IMR-90 (cell line): ENCODE measurements at regions not wholly inside any gene's neighbourhood (a gene's known extent, or its start where the extent isn't known, plus 50 kb on each side); places are given as distances from the start of the nearest gene placed in this dataset.

Experiments
- ATAC-seq: fragments of 200-7000 bp; cut with Tn5 transposase; 2 replicates; pipeline ENCODE4 v1.9.1; 2020; ENCODE audit warnings: low read depth, mild to moderate bottlenecking, moderate library complexity
- BruUV-seq: library from RNA; stranded (reverse); fragments of 400-500 nt; replicated peaks from 2 replicates; lab custom pipeline; 2021; lab: Mats Ljungman, UMichigan
- CTCF ChIA-PET: fragments of 300-600 bp; formaldehyde crosslinking; extraction: SDS; loops from one replicate; lab custom pipeline; 2021; ENCODE audit warnings: antibody characterized with exemption; lab: Yijun Ruan, JAX
- POLR2A ChIA-PET: fragments of 300-600 bp; sonication (Branson Sonifier 250); formaldehyde crosslinking; loops from one replicate; lab custom pipeline; 2022; ENCODE audit warnings: antibody characterized with exemption; ENCODE audit not compliant: unreplicated experiment; lab: Charles Lee
- DNase-seq: peaks from one replicate; pipeline ENCODE4 v3.0.0; 2013
- H2AFZ ChIP-seq: replicated peaks from 2 replicates; pipeline ENCODE3; 2013; ENCODE audit warnings: low read length, mild to moderate bottlenecking; ENCODE audit not compliant: poor library complexity
- H2AK5ac ChIP-seq: 2 replicates; pipeline ENCODE4 v1.6.1; 2013; ENCODE audit warnings: low read depth, low read length, inconsistent platforms
- H2AK9ac ChIP-seq: replicated peaks from 2 replicates; pipeline ENCODE3; 2013; ENCODE audit warnings: mild to moderate bottlenecking, low read depth, low read length, moderate library complexity; ENCODE audit not compliant: poor library complexity
- H2BK120ac ChIP-seq: 2 replicates; pipeline ENCODE4 v1.6.1; 2013; ENCODE audit warnings: low read depth, low read length, inconsistent platforms
- H2BK15ac ChIP-seq: 3 replicates; pipeline ENCODE4 v1.6.1; 2013; ENCODE audit warnings: low read depth, low read length, inconsistent platforms
- H2BK20ac ChIP-seq: 2 replicates; pipeline ENCODE4 v1.6.1; 2013; ENCODE audit warnings: low read depth, mild to moderate bottlenecking, inconsistent platforms, low read length, moderate library complexity
- H2BK5ac ChIP-seq: 2 replicates; pipeline ENCODE4 v1.6.1; 2013; ENCODE audit warnings: mild to moderate bottlenecking, low read depth, low read length, inconsistent platforms; ENCODE audit not compliant: poor library complexity, severe bottlenecking
- H3K14ac ChIP-seq: replicated peaks from 2 replicates; pipeline ENCODE4 v1.6.1; 2013; ENCODE audit warnings: low read depth, low read length, inconsistent platforms
- H3K18ac ChIP-seq: 2 replicates; pipeline ENCODE4 v1.6.1; 2013; ENCODE audit warnings: low read depth, low read length, control low read depth
- H3K23ac ChIP-seq: 2 replicates; pipeline ENCODE4 v1.6.1; 2013; ENCODE audit warnings: low read depth, low read length, inconsistent platforms
- H3K27ac ChIP-seq: 2 replicates; pipeline ENCODE4 v1.5.1; 2013; ENCODE audit warnings: mild to moderate bottlenecking, control low read depth, low read length; ENCODE audit not compliant: insufficient read depth
- H3K27me3 ChIP-seq: 2 replicates; pipeline ENCODE4 v1.6.1; 2013; ENCODE audit warnings: low read length; ENCODE audit not compliant: control insufficient read depth, insufficient read depth
- H3K36me3 ChIP-seq: 2 replicates; pipeline ENCODE4 v1.6.1; 2013; ENCODE audit warnings: low read length, mixed read lengths; ENCODE audit not compliant: control insufficient read depth, insufficient read depth
- H3K4ac ChIP-seq: 2 replicates; pipeline ENCODE4 v1.6.1; 2013; ENCODE audit warnings: low read depth, low read length, inconsistent platforms
- H3K4me1 ChIP-seq: 2 replicates; pipeline ENCODE4 v1.6.1; 2013; ENCODE audit warnings: low read length, mixed read lengths; ENCODE audit not compliant: control insufficient read depth, insufficient read depth
- H3K4me2 ChIP-seq: 2 replicates; pipeline ENCODE4 v1.6.1; 2013; ENCODE audit warnings: low read depth, mild to moderate bottlenecking, control low read depth, low read length, moderate library complexity
- H3K4me3 ChIP-seq: 2 replicates; pipeline ENCODE4 v1.5.1; 2013; ENCODE audit warnings: low read depth, mild to moderate bottlenecking, control low read depth, low read length, moderate library complexity; ENCODE audit not compliant: insufficient read depth
- H3K56ac ChIP-seq: 2 replicates; pipeline ENCODE4 v1.6.1; 2013; ENCODE audit warnings: low read length, inconsistent platforms; ENCODE audit not compliant: insufficient read depth; ENCODE audit errors: extremely low read depth
- H3K79me1 ChIP-seq, 2 experiments: 2 replicates each; pipeline ENCODE4 v1.6.1; 2013; ENCODE audit warnings: low read length in 2 of 2, inconsistent platforms in 1 of 2, low read depth in 1 of 2
- H3K9ac ChIP-seq: 2 replicates; pipeline ENCODE4 v1.6.1; 2013; ENCODE audit warnings: low read depth, low read length, control low read depth
- H3K9me1 ChIP-seq: 2 replicates; pipeline ENCODE4 v1.6.1; 2013; ENCODE audit warnings: low read length, inconsistent platforms; ENCODE audit not compliant: insufficient read depth
- H3K9me3 ChIP-seq: 2 replicates; pipeline ENCODE4 v1.6.1; 2013; ENCODE audit warnings: low read length; ENCODE audit not compliant: control insufficient read depth, insufficient read depth
- H4K20me1 ChIP-seq: 2 replicates; pipeline ENCODE4 v1.6.1; 2013; ENCODE audit warnings: low read length, inconsistent platforms; ENCODE audit not compliant: insufficient read depth
- H4K5ac ChIP-seq: 2 replicates; pipeline ENCODE4 v1.6.1; 2013; ENCODE audit warnings: mild to moderate bottlenecking, low read depth, low read length, control low read depth
- H4K8ac ChIP-seq, 2 experiments: 2 replicates each; pipeline ENCODE4 v1.6.1; 2013; ENCODE audit warnings: low read depth in 2 of 2, low read length in 2 of 2, control low read depth in 1 of 2, inconsistent platforms in 1 of 2
- H4K91ac ChIP-seq: 2 replicates; pipeline ENCODE4 v1.6.1; 2013; ENCODE audit warnings: low read depth, low read length, inconsistent platforms; ENCODE audit not compliant: insufficient read depth
- ELK1 ChIP-seq: fragments of 150-350 bp; IDR thresholded peaks from 2 replicates; pipeline ENCODE4 v1.6.1; 2016; ENCODE audit warnings: low read depth, mild to moderate bottlenecking, low read length, moderate library complexity, borderline replicate concordance
- FOS ChIP-seq: fragments of 150-350 bp; IDR thresholded peaks from 2 replicates; pipeline ENCODE4 v1.6.1; 2016; ENCODE audit warnings: low read depth, low read length
- NFE2L2 ChIP-seq: fragments of 150-350 bp; IDR thresholded peaks from 2 replicates; pipeline ENCODE4 v1.6.1; 2016; ENCODE audit warnings: low read depth, mild to moderate bottlenecking, low read length
- USF2 ChIP-seq: fragments of 150-350 bp; IDR thresholded peaks from 2 replicates; pipeline ENCODE4 v1.6.1; 2017; ENCODE audit warnings: mild to moderate bottlenecking, antibody characterized with exemption, low read length, low read depth
- WGBS, 2 experiments: methylation state at CpG; one replicate each; pipeline versions ENCODE4 v1.1.5 to v1.1.7; 2013; ENCODE audit warnings: missing lambda C conversion rate in 2 of 2; ENCODE audit not compliant: insufficient read length in 1 of 2; ENCODE audit errors: extremely low coverage in 2 of 2; 5-methylcytosine and 5-hydroxymethylcytosine counted together
- dilution Hi-C: fragments of 300-500 bp; cut with HindIII; formaldehyde crosslinking; loops from one replicate; pipeline ENCODE4 v1.14.3; 2018; ENCODE audit warnings: low sequenced_read_pairs; ENCODE audit not compliant: unreplicated experiment
- in situ Hi-C: fragments of 300-500 bp; cut with MboI; formaldehyde crosslinking; loops from 3 replicates; pipeline ENCODE4 v1.14.3; 2019; ENCODE audit warnings: low sequenced_read_pairs, inconsistent platforms, mixed read lengths
- intact Hi-C: fragments of 100-400 bp; cut with micrococcal nuclease; formaldehyde crosslinking; loops from 2 replicates; pipeline ENCODE4 v1.10.0; 2022

GRCh38 chr3:118526758-118527513 is 507.7 kb downstream of the IGSF11 start:
- ATAC-seq (no peak), DNase-seq (no peak)
- H3K4me3 ChIP-seq = no peak overlapping the region
- H3K36me3 ChIP-seq = no peaks in the 10 kb centered on the region
- intact Hi-C loops (no loop called here), in situ Hi-C loops (no loop called here), dilution Hi-C loops (no loop called here)
- BruUV-seq = no TSS peak
- H2BK20ac ChIP-seq = no peak overlapping the region
- H3K23ac ChIP-seq = no peak overlapping the region
- H3K56ac ChIP-seq = no peak overlapping the region
- H3K27ac ChIP-seq = no peak overlapping the region
- no peaks in the 10 kb centered on the region for H3K9me3 ChIP-seq
- H3K18ac ChIP-seq = no peak overlapping the region
- no peak overlapping the region for H2BK5ac ChIP-seq
- POLR2A ChIA-PET = no interaction called here
- no peaks in the 10 kb centered on the region for H3K27me3 ChIP-seq
- TF ChIP-seq NFE2L2 = no peak
- no peak for TF ChIP-seq ELK1
- TF ChIP-seq USF2 = no peak
- TF ChIP-seq FOS = no peak
- no peak overlapping the region for H2BK120ac ChIP-seq
- no peak overlapping the region for H2AK9ac ChIP-seq
- H3K4me2 ChIP-seq = no peak overlapping the region
- H2AK5ac ChIP-seq = no peak overlapping the region
- no peak overlapping the region for H3K9ac ChIP-seq
- no peak overlapping the region for H3K4ac ChIP-seq
- H2AFZ ChIP-seq = no peak overlapping the region
- H3K4me1 ChIP-seq = no peaks in the 10 kb centered on the region
- CTCF ChIA-PET = no interaction called here
- no peaks in the 10 kb centered on the region for H4K20me1 ChIP-seq
- H3K9me1 ChIP-seq = no peaks in the 10 kb centered on the region
- H4K5ac ChIP-seq = no peak overlapping the region
- H3K79me1 ChIP-seq = no peaks in the 10 kb centered on the region
- H2BK15ac ChIP-seq = no peak overlapping the region
- no CpG with 5 or more reads among the region's 1 CpG for WGBS, 2 experiments
- H3K14ac ChIP-seq = no peak overlapping the region
- no peak overlapping the region for H4K91ac ChIP-seq
- no peak overlapping the region for H4K8ac ChIP-seq
